Left ventricle myocardium inferior (tissue), 1 donor: ENCODE measurements at regions not wholly inside any gene's neighbourhood (a gene's known extent, or its start where the extent isn't known, plus 50 kb on each side); places are given as distances from the start of the nearest gene placed in this dataset.

ENCODE experiments used
- DNase-seq: peaks from one replicate; pipeline ENCODE4 v3.0.0-alpha.2; 2020
- H3K27ac ChIP-seq: fragments of 200-600 bp; replicated peaks from 2 replicates; pipeline ENCODE4 v1.8.0; 2021
- H3K27me3 ChIP-seq: fragments of 200-600 bp; 2 replicates; pipeline ENCODE4 v1.8.0; 2021; ENCODE audit warnings: low read depth
- H3K36me3 ChIP-seq: fragments of 200-600 bp; 2 replicates; pipeline ENCODE4 v1.8.0; 2021
- H3K4me1 ChIP-seq: fragments of 200-600 bp; 2 replicates; pipeline ENCODE4 v1.8.0; 2021
- H3K4me3 ChIP-seq: fragments of 200-600 bp; 2 replicates; pipeline ENCODE4 v1.8.0; 2021; ENCODE audit warnings: mild to moderate bottlenecking, moderate library complexity
- H3K9me3 ChIP-seq: fragments of 200-600 bp; replicated peaks from 2 replicates; pipeline ENCODE4 v1.8.0; 2021
- intact Hi-C: fragments of 100-400 bp; cut with micrococcal nuclease; formaldehyde crosslinking; loops from one replicate; pipeline ENCODE4 v1.11.0; 2022
- TF ChIP-seq, protein P1 (sequence below): fragments of 200-600 bp; IDR thresholded peaks from 2 replicates; pipeline ENCODE4 v1.8.0; 2021; ENCODE audit warnings: antibody characterized with exemption, mild to moderate bottlenecking, borderline replicate concordance
- donor health status: DM: no; HTN: yes; CAD: no; lungs with severe emphysema.

DNA sequence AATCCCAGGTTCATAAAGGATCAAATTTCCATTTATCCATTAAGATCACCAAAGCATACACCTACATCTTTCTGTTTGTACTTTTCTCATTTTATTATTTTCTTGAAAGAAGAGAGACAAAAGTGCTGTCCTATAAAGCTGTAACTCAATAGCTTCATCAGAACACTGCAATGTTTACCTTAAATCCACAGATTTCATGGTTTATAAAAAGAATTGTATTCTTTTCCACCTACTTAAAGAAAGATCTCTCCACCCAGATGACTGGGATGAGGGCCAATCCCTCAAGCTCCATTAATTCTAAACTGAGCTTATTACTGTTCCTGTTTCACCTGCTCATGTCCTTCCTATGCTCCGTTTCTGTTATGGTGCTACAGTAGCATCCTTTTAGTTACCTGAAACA is 470.6 kb downstream of the BCAT1 start:
- DNase-seq = no peak
- no peaks in the 10 kb centered on the region for H3K36me3 ChIP-seq
- no peak overlapping the region for H3K27ac ChIP-seq
- TF ChIP-seq, protein P1, sequence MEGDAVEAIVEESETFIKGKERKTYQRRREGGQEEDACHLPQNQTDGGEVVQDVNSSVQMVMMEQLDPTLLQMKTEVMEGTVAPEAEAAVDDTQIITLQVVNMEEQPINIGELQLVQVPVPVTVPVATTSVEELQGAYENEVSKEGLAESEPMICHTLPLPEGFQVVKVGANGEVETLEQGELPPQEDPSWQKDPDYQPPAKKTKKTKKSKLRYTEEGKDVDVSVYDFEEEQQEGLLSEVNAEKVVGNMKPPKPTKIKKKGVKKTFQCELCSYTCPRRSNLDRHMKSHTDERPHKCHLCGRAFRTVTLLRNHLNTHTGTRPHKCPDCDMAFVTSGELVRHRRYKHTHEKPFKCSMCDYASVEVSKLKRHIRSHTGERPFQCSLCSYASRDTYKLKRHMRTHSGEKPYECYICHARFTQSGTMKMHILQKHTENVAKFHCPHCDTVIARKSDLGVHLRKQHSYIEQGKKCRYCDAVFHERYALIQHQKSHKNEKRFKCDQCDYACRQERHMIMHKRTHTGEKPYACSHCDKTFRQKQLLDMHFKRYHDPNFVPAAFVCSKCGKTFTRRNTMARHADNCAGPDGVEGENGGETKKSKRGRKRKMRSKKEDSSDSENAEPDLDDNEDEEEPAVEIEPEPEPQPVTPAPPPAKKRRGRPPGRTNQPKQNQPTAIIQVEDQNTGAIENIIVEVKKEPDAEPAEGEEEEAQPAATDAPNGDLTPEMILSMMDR = no peak
- no peaks in the 10 kb centered on the region for H3K4me1 ChIP-seq
- H3K4me3 ChIP-seq = no peak overlapping the region
- H3K9me3 ChIP-seq = no peaks in the 10 kb centered on the region
- intact Hi-C loops = no loop called here
- no peaks in the 10 kb centered on the region for H3K27me3 ChIP-seq

DNA sequence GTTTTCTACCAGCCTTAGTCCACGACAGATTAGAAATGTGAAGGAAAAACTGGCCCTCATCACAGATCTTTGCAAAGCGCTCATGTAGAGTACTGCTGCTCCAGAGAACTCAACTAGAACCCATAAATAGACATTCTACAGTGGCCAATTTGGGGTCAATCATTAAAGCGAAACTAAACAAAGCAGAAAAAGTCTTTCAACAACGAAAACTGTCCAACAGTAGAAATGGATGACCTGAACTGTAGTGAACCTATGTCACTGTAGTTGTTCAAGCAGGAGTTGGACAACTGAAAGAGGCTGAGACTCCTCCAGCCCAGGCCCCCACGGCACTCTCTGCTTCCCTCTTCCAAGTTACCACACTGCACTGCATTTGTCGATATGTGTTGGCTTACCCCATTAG is 472.6 kb downstream of the BCAT1 start:
- no peak for DNase-seq
- H3K4me1 ChIP-seq = no peaks in the 10 kb centered on the region
- no peaks in the 10 kb centered on the region for H3K36me3 ChIP-seq
- H3K27me3 ChIP-seq = no peaks in the 10 kb centered on the region
- no peaks in the 10 kb centered on the region for H3K9me3 ChIP-seq
- intact Hi-C loops = no loop called here
- no peak overlapping the region for H3K4me3 ChIP-seq
- TF ChIP-seq, protein P1 = no peak
- H3K27ac ChIP-seq = no peak overlapping the region

DNA sequence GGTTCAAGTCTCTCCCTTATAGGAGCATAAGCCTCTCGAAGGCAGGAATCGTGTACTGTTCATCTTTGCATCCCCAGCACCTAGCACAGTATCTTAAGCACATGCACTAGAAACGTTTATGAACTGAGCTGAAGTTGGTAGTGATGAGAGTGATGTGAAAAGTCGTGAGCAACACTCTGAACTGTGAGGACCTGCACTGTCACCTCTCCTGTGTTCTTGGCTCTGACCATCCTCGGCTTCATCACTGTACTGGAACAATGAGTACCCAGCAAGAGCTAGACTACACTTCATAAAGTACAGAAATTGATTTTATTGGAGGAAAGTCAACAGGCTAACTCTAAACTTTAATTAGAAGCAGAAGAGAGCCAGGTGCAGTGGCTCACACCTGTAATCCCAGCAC is 473.6 kb downstream of the BCAT1 start:
- no peaks in the 10 kb centered on the region for H3K36me3 ChIP-seq
- intact Hi-C loops = no loop called here
- no peaks in the 10 kb centered on the region for H3K9me3 ChIP-seq
- TF ChIP-seq, protein P1 = no peak
- DNase-seq = no peak
- no peaks in the 10 kb centered on the region for H3K4me1 ChIP-seq
- H3K4me3 ChIP-seq = no peak overlapping the region
- H3K27ac ChIP-seq = no peak overlapping the region
- no peaks in the 10 kb centered on the region for H3K27me3 ChIP-seq

DNA sequence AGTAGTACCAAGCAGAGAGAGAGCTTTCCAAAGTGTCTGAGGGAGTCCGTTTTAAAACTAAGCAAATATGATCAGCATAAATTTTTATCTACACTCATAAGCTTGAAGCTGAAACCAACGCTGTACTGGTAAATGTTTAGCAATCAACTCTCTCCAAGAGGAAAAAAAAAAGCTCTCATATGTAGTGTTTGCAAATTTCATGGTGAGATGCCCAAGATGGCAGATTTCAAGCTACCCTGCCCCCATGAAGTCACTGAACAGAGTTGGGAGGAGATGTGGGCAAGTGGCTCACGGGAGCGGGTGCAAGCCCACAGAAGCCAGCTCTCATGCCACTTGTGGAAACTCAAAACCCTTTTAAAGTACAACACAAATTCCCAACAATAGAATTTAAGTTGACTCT is 475.8 kb downstream of the BCAT1 start:
- Histone ChIP-seq H3K27me3 (no peaks in the 10 kb centered on the region), H3K36me3 (no peaks in the 10 kb centered on the region), H3K27ac (no peak overlapping the region), H3K4me1 (no peaks in the 10 kb centered on the region), H3K9me3 (no peaks in the 10 kb centered on the region), H3K4me3 (no peak overlapping the region)
- TF ChIP-seq, protein P1 = no peak
- no peak for DNase-seq
- intact Hi-C loops = no loop called here

DNA sequence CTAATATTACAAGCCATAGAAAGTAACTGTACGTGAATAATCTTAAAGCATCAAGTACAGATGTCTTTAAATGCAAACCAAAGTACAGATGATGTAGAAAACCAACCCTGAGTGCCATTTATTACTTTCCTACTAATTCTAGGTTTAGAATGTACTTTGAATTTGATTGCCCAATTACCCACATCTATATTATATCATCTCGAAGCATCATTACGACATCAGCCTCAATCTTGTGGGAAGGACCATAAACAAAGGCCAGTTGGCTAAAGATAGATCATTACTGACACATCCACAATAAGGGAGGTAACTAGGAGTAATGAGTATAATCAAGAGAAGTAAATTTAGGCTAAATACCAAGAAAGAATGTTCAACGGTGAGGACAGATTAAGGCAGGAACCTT is 478.9 kb downstream of the BCAT1 start:
- no peaks in the 10 kb centered on the region for H3K27me3 ChIP-seq
- H3K9me3 ChIP-seq = no peaks in the 10 kb centered on the region
- H3K4me3 ChIP-seq = no peak overlapping the region
- intact Hi-C loops = no loop called here
- TF ChIP-seq, protein P1 = no peak
- no peak for DNase-seq
- H3K27ac ChIP-seq = no peak overlapping the region
- H3K36me3 ChIP-seq = no peaks in the 10 kb centered on the region
- H3K4me1 ChIP-seq = no peaks in the 10 kb centered on the region

DNA sequence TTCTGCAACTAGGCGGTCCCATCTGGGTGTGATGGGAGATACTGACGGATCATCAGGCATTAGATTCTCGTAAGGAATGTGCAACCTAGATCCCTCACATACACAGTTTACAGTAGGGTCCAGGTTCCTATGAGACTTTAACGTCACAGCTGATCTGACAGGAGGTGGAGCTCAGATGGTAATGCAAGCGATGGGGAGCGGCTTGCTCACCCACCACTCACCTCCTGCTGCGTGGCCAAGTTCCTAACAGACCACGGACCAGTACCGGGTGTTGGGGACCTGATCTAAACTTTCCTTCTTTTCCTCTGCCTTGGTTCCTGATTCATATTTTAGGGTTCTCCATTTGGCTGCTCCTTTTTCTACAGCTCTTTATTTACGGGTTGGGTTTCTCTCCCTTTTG is 479.8 kb downstream of the BCAT1 start:
- Histone ChIP-seq H3K4me3 (no peak overlapping the region), H3K27me3 (no peaks in the 10 kb centered on the region), H3K27ac (no peak overlapping the region), H3K36me3 (no peaks in the 10 kb centered on the region), H3K4me1 (no peaks in the 10 kb centered on the region), H3K9me3 (no peaks in the 10 kb centered on the region)
- TF ChIP-seq, protein P1 = no peak
- intact Hi-C loops = no loop called here
- DNase-seq = no peak
